Right atrium auricular region (tissue), 2 donors: ENCODE measurements at regions not wholly inside any gene's neighbourhood (a gene's known extent, or its start where the extent isn't known, plus 50 kb on each side); places are given as distances from the start of the nearest gene placed in this dataset.
"Not testable (repeated sequence)": the region's sequence is repeated elsewhere in the genome, so short reads cannot be mapped to it uniquely, and the experiment has no call there.

Source experiments
- DNase-seq: peaks from one replicate; pipeline ENCODE4 v3.0.0-alpha.2; 2019; ENCODE audit warnings: low spot score
- H3K27ac ChIP-seq, 2 donors: fragments of 200-600 bp; sonication (generic); 1 replicate in 1 of 2; 2 replicates in 1 of 2; pipeline ENCODE4 v1.5.1; 2016 to 2019
- H3K27me3 ChIP-seq, 2 donors: fragments of 200-600 bp; sonication (generic); one replicate each; pipeline versions ENCODE4 v1.5.1 to v1.6.0; 2017 to 2019
- H3K36me3 ChIP-seq: fragments of 200-600 bp; sonication (generic); one replicate; pipeline ENCODE4 v1.5.1; 2016
- H3K4me1 ChIP-seq, 2 donors: fragments of 200-600 bp; sonication (generic); one replicate each; pipeline versions ENCODE4 v1.5.1 to v1.6.0; 2017 to 2019
- H3K4me3 ChIP-seq, 2 donors: fragments of 200-600 bp; sonication (generic); 1 replicate in 1 of 2; 2 replicates in 1 of 2; pipeline ENCODE4 v1.5.1; 2017 to 2019; ENCODE audit warnings: mild to moderate bottlenecking in 1 of 2, moderate library complexity in 1 of 2
- H3K9me3 ChIP-seq, 2 donors: fragments of 200-600 bp; sonication (generic); one replicate each; pipeline ENCODE4 v1.5.1; 2019
- CTCF ChIP-seq, 2 donors: fragments of 200-600 bp; sonication (generic); IDR thresholded peaks; one replicate each; pipeline ENCODE4 v1.5.1; 2019; ENCODE audit warnings: antibody characterized with exemption in 2 of 2

- Histone ChIP-seq H3K9me3 (peaks cover 0 to 4% of the 10 kb centered on the region in 2 donors), H3K4me3 (no peak overlapping the region), H3K4me1 (no peaks in the 10 kb centered on the region), H3K36me3 (no peaks in the 10 kb centered on the region), H3K27ac (no peak overlapping the region), H3K27me3 (no peaks in the 10 kb centered on the region)
- DNase-seq, result no peak
- no peak for TF ChIP-seq CTCF (IDR thresholded peaks at IDR 0.05)
Measured at GRCh38 chr6:102764317-102764716, 1370.8 kb downstream of the GRIK2 start.

GRCh38 chr6:102763891-102764290 lies 1370.4 kb downstream of the GRIK2 start:
- no peak overlapping the region for H3K27ac ChIP-seq
- H3K36me3 ChIP-seq, result no peaks in the 10 kb centered on the region
- H3K4me3 ChIP-seq, result no peak overlapping the region
- peaks cover 0 to under 1% of the 10 kb centered on the region in 2 donors for H3K9me3 ChIP-seq
- no peak for DNase-seq
- no peak for TF ChIP-seq CTCF (IDR thresholded peaks at IDR 0.05)
- no peaks in the 10 kb centered on the region for H3K27me3 ChIP-seq
- no peaks in the 10 kb centered on the region for H3K4me1 ChIP-seq

- Histone ChIP-seq H3K27ac (no peak overlapping the region), H3K27me3 (no peaks in the 10 kb centered on the region), H3K4me3 (no peak overlapping the region), H3K4me1 (no peaks in the 10 kb centered on the region), H3K36me3 (no peaks in the 10 kb centered on the region), H3K9me3 (no peaks in the 10 kb centered on the region)
- TF ChIP-seq CTCF (IDR thresholded peaks at IDR 0.05), result no peak
- no peak for DNase-seq
Measured at GRCh38 chr6:102761872-102762271, 1368.4 kb downstream of the GRIK2 start.

GRCh38 chr6:102759415-102759814 lies 1365.9 kb downstream of the GRIK2 start:
- Histone ChIP-seq H3K27ac (no peak overlapping the region), H3K4me1 (no peaks in the 10 kb centered on the region), H3K4me3 (no peak overlapping the region), H3K9me3 (no peaks in the 10 kb centered on the region), H3K27me3 (no peaks in the 10 kb centered on the region), H3K36me3 (no peaks in the 10 kb centered on the region)
- TF ChIP-seq CTCF (IDR thresholded peaks at IDR 0.05), result no peak
- DNase-seq, result no peak

GRCh38 chr6:102758536-102758935 lies 1365.0 kb downstream of the GRIK2 start:
- not testable (repeated sequence) for H3K4me3 ChIP-seq, H3K9me3 ChIP-seq, DNase-seq, H3K4me1 ChIP-seq, H3K36me3 ChIP-seq, H3K27ac ChIP-seq, H3K27me3 ChIP-seq

GRCh38 chr6:102749210-102749971 lies 1355.9 kb downstream of the GRIK2 start:
- no peak for DNase-seq
- no peak overlapping the region for H3K4me3 ChIP-seq
- no peaks in the 10 kb centered on the region for H3K9me3 ChIP-seq
- no peaks in the 10 kb centered on the region for H3K36me3 ChIP-seq
- H3K4me1 ChIP-seq, result no peaks in the 10 kb centered on the region
- H3K27me3 ChIP-seq, result no peaks in the 10 kb centered on the region
- H3K27ac ChIP-seq, result no peak overlapping the region
- no peak for TF ChIP-seq CTCF (IDR thresholded peaks at IDR 0.05)
